Endothelial cell of umbilical vein (primary cell): ENCODE measurements at regions not wholly inside any gene's neighbourhood (a gene's known extent, or its start where the extent isn't known, plus 50 kb on each side); places are given as distances from the start of the nearest gene placed in this dataset.

Experiments used
- BruUV-seq: library from RNA; stranded (reverse); fragments of 400-500 nt; replicated peaks from 2 replicates; lab custom pipeline; 2021; lab: Mats Ljungman, UMichigan
- CTCF ChIA-PET: fragments of 300-600, 350-600 bp; sonication (Branson Sonifier 250); formaldehyde crosslinking; loops from one replicate; lab custom pipeline; 2021; ENCODE audit warnings: antibody characterized with exemption, inconsistent platforms; lab: Charles Lee
- POLR2A ChIA-PET: fragments of 300-600, 350-600 bp; sonication (Branson Sonifier 250); formaldehyde crosslinking; loops from one replicate; lab custom pipeline; 2021; ENCODE audit warnings: antibody characterized with exemption, inconsistent platforms; lab: Charles Lee
- DNase-seq: peaks from one replicate; pipeline ENCODE4 v3.0.0-alpha.2; 2011; ENCODE audit warnings: low read depth, low spot score
- FAIRE-seq: peaks from 2 replicates; lab custom pipeline; 2011; peaks lifted over from hg19 to GRCh38; lab: Jason Lieb, UNC
- H2AFZ ChIP-seq: 2 replicates; pipeline ENCODE4 v1.6.0; 2012; ENCODE audit warnings: low read depth, low read length, control low read depth, inconsistent platforms
- H3K27ac ChIP-seq: 2 replicates; pipeline ENCODE4 v1.5.1; 2011; ENCODE audit warnings: low read depth, mild to moderate bottlenecking, control low read depth, low read length, moderate library complexity; ENCODE audit not compliant: insufficient read depth
- H3K27me3 ChIP-seq, 2 experiments: 2 replicates each; pipeline versions ENCODE4 v1.6.0 to v1.6.1; 2011; ENCODE audit warnings: low read length in 2 of 2, mixed read lengths in 1 of 2; ENCODE audit not compliant: control insufficient read depth in 2 of 2, insufficient read depth in 2 of 2
- H3K36me3 ChIP-seq, 2 experiments: 2 replicates in 1 of 2; 3 replicates in 1 of 2; pipeline ENCODE4 v1.5.1; 2011; ENCODE audit warnings: low read length in 2 of 2, mild to moderate bottlenecking in 1 of 2, moderate library complexity in 1 of 2; ENCODE audit not compliant: control insufficient read depth in 2 of 2, insufficient read depth in 2 of 2; ENCODE audit errors: extremely low read depth in 1 of 2
- H3K4me1 ChIP-seq: 3 replicates; pipeline ENCODE4 v1.5.1; 2011; ENCODE audit warnings: mild to moderate bottlenecking, low read length; ENCODE audit not compliant: control insufficient read depth, insufficient read depth; ENCODE audit errors: extremely low read depth
- H3K4me2 ChIP-seq: 2 replicates; pipeline ENCODE4 v1.6.1; 2011; ENCODE audit warnings: low read length, control low read depth, mixed read lengths; ENCODE audit not compliant: insufficient read depth
- H3K4me3 ChIP-seq, 3 experiments: fragments of 200-600 bp in 1 of 3; sonication (generic), shearing (Covaris generic) in 1 of 3; replicated peaks in 1 of 3; 2 replicates each; pipeline ENCODE4 v1.5.1; 2011 to 2016; ENCODE audit warnings: control low read depth in 3 of 3, low read length in 3 of 3, mild to moderate bottlenecking in 2 of 3, inconsistent platforms in 1 of 3, low read depth in 1 of 3, moderate library complexity in 1 of 3; ENCODE audit not compliant: insufficient read depth in 1 of 3
- H3K79me2 ChIP-seq: 2 replicates; pipeline ENCODE4 v1.6.0; 2012; ENCODE audit warnings: low read length, inconsistent platforms; ENCODE audit not compliant: control insufficient read depth, insufficient read depth
- H3K9ac ChIP-seq: replicated peaks from 2 replicates; pipeline ENCODE3; 2011; ENCODE audit warnings: low read length, control low read depth; ENCODE audit not compliant: insufficient read depth; ENCODE audit errors: extremely low read depth
- H3K9me1 ChIP-seq: replicated peaks from 3 replicates; pipeline ENCODE4 v1.6.0; 2011; ENCODE audit warnings: mild to moderate bottlenecking, low read length; ENCODE audit not compliant: control insufficient read depth, insufficient read depth; ENCODE audit errors: extremely low read depth
- H3K9me3 ChIP-seq: replicated peaks from 2 replicates; pipeline ENCODE4 v1.5.1; 2012; ENCODE audit warnings: low read length, inconsistent platforms; ENCODE audit not compliant: control insufficient read depth, insufficient read depth
- H4K20me1 ChIP-seq: replicated peaks from 2 replicates; pipeline ENCODE3; 2011; ENCODE audit warnings: mild to moderate bottlenecking, low read length; ENCODE audit not compliant: control insufficient read depth, insufficient read depth; ENCODE audit errors: extremely low read depth
- EZH2 ChIP-seq: IDR thresholded peaks from 2 replicates; pipeline ENCODE4 v1.6.1; 2012; ENCODE audit warnings: borderline replicate concordance, low read depth, mild to moderate bottlenecking, moderate library complexity, low read length, inconsistent platforms; ENCODE audit not compliant: severe bottlenecking
- FOS ChIP-seq: IDR thresholded peaks from 2 replicates; pipeline ENCODE4 v1.6.1; 2011; ENCODE audit warnings: mild to moderate bottlenecking, low read length, moderate library complexity, borderline replicate concordance; ENCODE audit not compliant: insufficient read depth
- GATA2 ChIP-seq: IDR thresholded peaks from 2 replicates; pipeline ENCODE4 v1.7.0; 2011; ENCODE audit warnings: low read depth, mild to moderate bottlenecking, moderate library complexity, mixed read lengths, low read length; ENCODE audit not compliant: insufficient read length, insufficient read depth
- JUN ChIP-seq: IDR thresholded peaks from 2 replicates; pipeline ENCODE4 v1.6.1; 2011; ENCODE audit warnings: borderline replicate concordance, low read depth; ENCODE audit not compliant: insufficient read length, insufficient read depth
- MYC ChIP-seq: IDR thresholded peaks from one replicate; pipeline ENCODE4 v1.6.1; 2011; ENCODE audit warnings: mild to moderate bottlenecking, low read depth, low read length
- POLR2A ChIP-seq: IDR thresholded peaks from 2 replicates; pipeline ENCODE4 v1.6.1; 2012; ENCODE audit warnings: low read depth, mild to moderate bottlenecking, control low read depth, low read length
- POLR2AphosphoS5 ChIP-seq: IDR thresholded peaks from 2 replicates; pipeline ENCODE4 v1.6.1; 2012; ENCODE audit warnings: low read depth, mild to moderate bottlenecking, control low read depth, low read length, moderate library complexity; ENCODE audit not compliant: insufficient read depth
- dilution Hi-C: fragments of 300-500 bp; cut with MboI; formaldehyde crosslinking; loops from one replicate; pipeline ENCODE4 v1.15.0; 2019; ENCODE audit warnings: low sequenced_read_pairs; ENCODE audit not compliant: extremely low pct_ligation_motif_present
- intact Hi-C: fragments of 100-400 bp; cut with micrococcal nuclease; formaldehyde crosslinking; loops from one replicate; pipeline ENCODE4 v1.10.0; 2022
- TF ChIP-seq, protein P1 (sequence below): IDR thresholded peaks from 2 replicates; pipeline ENCODE4 v1.6.1; 2011; ENCODE audit not compliant: insufficient read depth, insufficient read length
- TF ChIP-seq, protein P2 (sequence below), 2 donors: IDR thresholded peaks; 1 replicate in 1 of 2; 2 replicates in 1 of 2; pipeline ENCODE4 v1.5.1; 2011; ENCODE audit warnings: low read length in 2 of 2, mild to moderate bottlenecking in 2 of 2, moderate library complexity in 2 of 2, control low read depth in 1 of 2, inconsistent platforms in 1 of 2, low read depth in 1 of 2; ENCODE audit not compliant: insufficient read depth in 1 of 2; ENCODE audit errors: extremely low read depth in 1 of 2

- Histone ChIP-seq H3K9ac (no peak overlapping the region), H2AFZ (no peak overlapping the region), H3K4me1 (no peaks in the 10 kb centered on the region), H3K9me3 (no peaks in the 10 kb centered on the region), H3K4me2 (no peak overlapping the region), H3K79me2 (no peaks in the 10 kb centered on the region), H3K9me1 (no peaks in the 10 kb centered on the region), H3K4me3 (no peak overlapping the region), H4K20me1 (no peaks in the 10 kb centered on the region), H3K27me3 (no peaks in the 10 kb centered on the region), H3K36me3 (no peaks in the 10 kb centered on the region), H3K27ac (no peak overlapping the region)
- BruUV-seq = no TSS peak
- TF ChIP-seq, protein P1, sequence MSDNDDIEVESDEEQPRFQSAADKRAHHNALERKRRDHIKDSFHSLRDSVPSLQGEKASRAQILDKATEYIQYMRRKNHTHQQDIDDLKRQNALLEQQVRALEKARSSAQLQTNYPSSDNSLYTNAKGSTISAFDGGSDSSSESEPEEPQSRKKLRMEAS = no peak
- TF ChIP-seq POLR2A = no peak
- TF ChIP-seq EZH2 = no peak
- TF ChIP-seq, protein P2, sequence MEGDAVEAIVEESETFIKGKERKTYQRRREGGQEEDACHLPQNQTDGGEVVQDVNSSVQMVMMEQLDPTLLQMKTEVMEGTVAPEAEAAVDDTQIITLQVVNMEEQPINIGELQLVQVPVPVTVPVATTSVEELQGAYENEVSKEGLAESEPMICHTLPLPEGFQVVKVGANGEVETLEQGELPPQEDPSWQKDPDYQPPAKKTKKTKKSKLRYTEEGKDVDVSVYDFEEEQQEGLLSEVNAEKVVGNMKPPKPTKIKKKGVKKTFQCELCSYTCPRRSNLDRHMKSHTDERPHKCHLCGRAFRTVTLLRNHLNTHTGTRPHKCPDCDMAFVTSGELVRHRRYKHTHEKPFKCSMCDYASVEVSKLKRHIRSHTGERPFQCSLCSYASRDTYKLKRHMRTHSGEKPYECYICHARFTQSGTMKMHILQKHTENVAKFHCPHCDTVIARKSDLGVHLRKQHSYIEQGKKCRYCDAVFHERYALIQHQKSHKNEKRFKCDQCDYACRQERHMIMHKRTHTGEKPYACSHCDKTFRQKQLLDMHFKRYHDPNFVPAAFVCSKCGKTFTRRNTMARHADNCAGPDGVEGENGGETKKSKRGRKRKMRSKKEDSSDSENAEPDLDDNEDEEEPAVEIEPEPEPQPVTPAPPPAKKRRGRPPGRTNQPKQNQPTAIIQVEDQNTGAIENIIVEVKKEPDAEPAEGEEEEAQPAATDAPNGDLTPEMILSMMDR (IDR thresholded peaks at IDR 0.05; ENCODE audit: extremely low read depth in 1 of 2, insufficient read depth in 1 of 2, low read depth in 1 of 2, low read length in 2 of 2) = no peak
- no peak for TF ChIP-seq POLR2AphosphoS5
- TF ChIP-seq FOS = no peak
- TF ChIP-seq GATA2 = no peak
- no peak for TF ChIP-seq MYC
- TF ChIP-seq JUN = no peak
- dilution Hi-C loops (no loop called here), intact Hi-C loops (no loop called here)
- POLR2A ChIA-PET = no interaction called here
- FAIRE-seq = no peak
- CTCF ChIA-PET = interaction anchor here (1.1 kb wide), 1 partner anchor 56 kb away, joined by 3 read pairs; no protein-coding TSS in a partner anchor
- no peak for DNase-seq
These were observed 103.7 kb downstream of the LINC00237 start for GRCh38 chr20:21002486-21002885.
